Endodermal cell (in vitro differentiated cells): ENCODE measurements at regions not wholly inside any gene's neighbourhood (a gene's known extent, or its start where the extent isn't known, plus 50 kb on each side); places are given as distances from the start of the nearest gene placed in this dataset.

Experiments used
- DNase-seq: peaks from one replicate; pipeline ENCODE4 v3.0.0-alpha.2; 2017
- H3K27ac ChIP-seq: 2 replicates; pipeline ENCODE4 v1.5.1; 2013; ENCODE audit warnings: mild to moderate bottlenecking, low read depth, low read length, moderate library complexity
- H3K27me3 ChIP-seq: 2 replicates; pipeline ENCODE4 v1.6.1; 2013; ENCODE audit warnings: mild to moderate bottlenecking, low read length, moderate library complexity; ENCODE audit not compliant: insufficient read depth, control insufficient read depth, poor library complexity, severe bottlenecking
- H3K36me3 ChIP-seq: 2 replicates; pipeline ENCODE4 v1.7.0; 2013; ENCODE audit warnings: mild to moderate bottlenecking, low read length, moderate library complexity; ENCODE audit not compliant: control insufficient read depth, insufficient read depth
- H3K4me1 ChIP-seq: one replicate; pipeline ENCODE4 v1.7.0; 2013; ENCODE audit warnings: low read length; ENCODE audit not compliant: control insufficient read depth, insufficient read depth
- H3K4me3 ChIP-seq: 2 replicates; pipeline ENCODE4 v1.5.1; 2013; ENCODE audit warnings: mild to moderate bottlenecking, low read length, moderate library complexity
- H3K9ac ChIP-seq: 2 replicates; pipeline ENCODE4 v1.6.1; 2013; ENCODE audit warnings: mild to moderate bottlenecking, low read length, moderate library complexity; ENCODE audit not compliant: poor library complexity, severe bottlenecking; ENCODE audit errors: extremely low read depth
- H3K9me3 ChIP-seq: 2 replicates; pipeline ENCODE4 v1.6.1; 2013; ENCODE audit warnings: mild to moderate bottlenecking, low read length, moderate library complexity; ENCODE audit not compliant: control insufficient read depth
- H3K27ac Mint-ChIP-seq: 2 replicates; pipeline ENCODE4 v1.8.0; 2020; ENCODE audit warnings: mixed read lengths
- H3K27me3 Mint-ChIP-seq: 2 replicates; pipeline ENCODE4 v1.8.0; 2021; ENCODE audit warnings: mild to moderate bottlenecking, mixed read lengths; ENCODE audit not compliant: insufficient read depth
- H3K36me3 Mint-ChIP-seq: 2 replicates; pipeline ENCODE4 v1.8.0; 2020; ENCODE audit warnings: low read depth, mixed read lengths
- H3K4me1 Mint-ChIP-seq: 2 replicates; pipeline ENCODE4 v1.8.0; 2020; ENCODE audit warnings: mixed read lengths
- H3K4me3 Mint-ChIP-seq: 2 replicates; pipeline ENCODE4 v1.8.0; 2020; ENCODE audit warnings: mild to moderate bottlenecking, moderate library complexity, mixed read lengths
- H3K9me3 Mint-ChIP-seq: 2 replicates; pipeline ENCODE4 v1.8.0; 2020; ENCODE audit warnings: mild to moderate bottlenecking, mixed read lengths
- whole genome bisulfite sequencing, 2 experiments: methylation state at CpG; one replicate each; pipeline versions ENCODE4 v1.1.5 to v1.1.7; 2013; ENCODE audit warnings: missing lambda C conversion rate in 2 of 2, mixed read lengths in 1 of 2; ENCODE audit not compliant: insufficient coverage in 1 of 2, insufficient read length in 1 of 2; 5-methylcytosine and 5-hydroxymethylcytosine counted together
- TF ChIP-seq, protein P1 (sequence below): fragments of 200-600 bp; sonication (generic); conservative IDR thresholded peaks from 2 replicates; pipeline ENCODE4 v1.5.0; 2021; ENCODE audit warnings: antibody characterized with exemption, mild to moderate bottlenecking

DNA sequence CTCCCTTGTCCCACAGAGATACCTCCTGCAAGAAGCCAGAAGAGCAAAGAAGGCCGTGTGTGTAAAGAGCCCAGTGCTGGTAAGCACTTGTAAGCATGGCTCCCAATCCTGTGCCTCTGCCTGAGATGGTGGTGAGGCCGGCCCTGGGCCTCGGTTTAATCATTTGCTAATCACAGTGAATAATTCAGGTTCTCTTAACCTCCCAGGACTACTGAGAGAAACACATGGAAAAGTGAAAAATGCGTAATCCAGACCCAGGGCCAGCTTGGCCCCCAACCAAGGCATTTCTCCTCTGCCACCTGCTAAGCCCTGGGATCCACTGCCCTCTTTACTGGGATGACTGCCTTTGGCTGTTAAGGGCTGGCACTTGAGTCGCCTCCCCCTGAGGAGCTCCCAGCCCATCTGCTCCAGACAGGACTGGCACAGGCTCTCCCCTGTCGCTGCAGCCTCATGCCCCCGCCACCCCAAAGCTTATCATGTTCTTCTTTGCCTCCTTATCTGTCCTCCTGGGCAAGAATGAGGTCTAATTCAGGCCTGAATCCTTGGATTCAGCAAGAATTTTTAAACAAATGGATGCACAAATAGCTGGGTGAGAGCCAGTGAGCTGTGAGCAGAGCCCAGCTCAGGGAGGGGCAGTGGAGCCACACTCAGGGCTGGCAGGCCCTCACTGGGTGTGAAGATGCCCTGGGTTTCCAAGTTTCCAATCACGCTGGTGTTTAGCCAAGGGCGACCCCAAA is 193.9 kb upstream of the HS6ST1 start:
- Mint-ChIP-seq H3K4me3 (no peak overlapping the region), H3K4me1 (no peaks in the 10 kb centered on the region), H3K27me3 (peaks cover 2% of the 10 kb centered on the region), H3K9me3 (no peaks in the 10 kb centered on the region), H3K36me3 (no peaks in the 10 kb centered on the region), H3K27ac (no peak overlapping the region)
- no peaks in the 10 kb centered on the region for H3K9me3 ChIP-seq
- no peaks in the 10 kb centered on the region for H3K27me3 ChIP-seq
- no peak overlapping the region for H3K27ac ChIP-seq
- 90 to 92% methylated on average over 4 to 9 of the region's 9 CpGs for WGBS, 2 experiments
- no peak overlapping the region for H3K4me3 ChIP-seq
- no peaks in the 10 kb centered on the region for H3K36me3 ChIP-seq
- no peak for DNase-seq
- TF ChIP-seq, protein P1, sequence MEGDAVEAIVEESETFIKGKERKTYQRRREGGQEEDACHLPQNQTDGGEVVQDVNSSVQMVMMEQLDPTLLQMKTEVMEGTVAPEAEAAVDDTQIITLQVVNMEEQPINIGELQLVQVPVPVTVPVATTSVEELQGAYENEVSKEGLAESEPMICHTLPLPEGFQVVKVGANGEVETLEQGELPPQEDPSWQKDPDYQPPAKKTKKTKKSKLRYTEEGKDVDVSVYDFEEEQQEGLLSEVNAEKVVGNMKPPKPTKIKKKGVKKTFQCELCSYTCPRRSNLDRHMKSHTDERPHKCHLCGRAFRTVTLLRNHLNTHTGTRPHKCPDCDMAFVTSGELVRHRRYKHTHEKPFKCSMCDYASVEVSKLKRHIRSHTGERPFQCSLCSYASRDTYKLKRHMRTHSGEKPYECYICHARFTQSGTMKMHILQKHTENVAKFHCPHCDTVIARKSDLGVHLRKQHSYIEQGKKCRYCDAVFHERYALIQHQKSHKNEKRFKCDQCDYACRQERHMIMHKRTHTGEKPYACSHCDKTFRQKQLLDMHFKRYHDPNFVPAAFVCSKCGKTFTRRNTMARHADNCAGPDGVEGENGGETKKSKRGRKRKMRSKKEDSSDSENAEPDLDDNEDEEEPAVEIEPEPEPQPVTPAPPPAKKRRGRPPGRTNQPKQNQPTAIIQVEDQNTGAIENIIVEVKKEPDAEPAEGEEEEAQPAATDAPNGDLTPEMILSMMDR = no peak
- no peaks in the 10 kb centered on the region for H3K4me1 ChIP-seq
- no peak overlapping the region for H3K9ac ChIP-seq

DNA sequence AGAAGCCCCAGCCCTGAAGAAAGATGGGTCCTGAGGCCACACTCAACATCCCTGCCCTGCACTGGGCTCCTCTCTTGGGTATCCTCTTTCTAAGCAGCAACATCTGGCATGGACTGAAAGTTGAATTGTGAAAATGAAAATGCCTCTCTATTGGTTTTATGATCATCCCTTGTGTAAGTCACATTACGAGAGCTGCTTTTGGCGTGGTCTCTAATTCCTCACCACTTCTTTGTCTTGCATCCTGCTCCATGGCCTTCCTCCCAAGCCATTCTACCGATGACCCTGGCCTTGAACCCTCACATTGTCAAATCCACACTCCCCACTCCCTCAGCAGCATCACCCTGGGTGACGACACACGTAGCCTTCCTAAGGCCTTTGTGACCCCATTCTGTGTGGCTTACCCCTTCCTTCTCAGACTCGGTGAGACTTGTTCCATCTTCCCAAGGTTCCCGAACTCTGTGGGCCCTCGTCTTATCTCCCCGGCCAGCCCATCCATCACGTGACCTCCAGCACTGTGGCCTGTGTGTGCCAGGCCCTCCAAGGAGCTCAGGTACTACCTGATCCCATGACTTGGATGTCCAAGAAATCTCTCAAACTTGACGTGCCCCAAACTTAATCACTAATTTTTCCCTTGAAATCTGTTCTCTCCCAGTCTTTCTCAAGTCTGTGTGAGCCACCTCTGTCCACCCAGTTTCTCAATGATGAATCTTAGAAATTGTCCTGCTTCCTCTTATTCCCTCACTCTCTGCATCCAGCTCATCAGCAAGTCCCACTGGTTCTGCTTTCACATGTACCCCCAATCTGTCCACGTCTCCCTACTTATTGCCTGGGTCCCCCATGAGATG is 194.7 kb upstream of the HS6ST1 start:
- H3K4me3 ChIP-seq = no peak overlapping the region
- H3K27me3 ChIP-seq = no peaks in the 10 kb centered on the region
- no peaks in the 10 kb centered on the region for H3K9me3 ChIP-seq
- no peak overlapping the region for H3K4me3 Mint-ChIP-seq
- no peak overlapping the region for H3K27ac Mint-ChIP-seq
- no peak overlapping the region for H3K9ac ChIP-seq
- H3K9me3 Mint-ChIP-seq = no peaks in the 10 kb centered on the region
- peaks cover 3% of the 10 kb centered on the region for H3K4me1 Mint-ChIP-seq
- H3K36me3 ChIP-seq = no peaks in the 10 kb centered on the region
- no peaks in the 10 kb centered on the region for H3K4me1 ChIP-seq
- WGBS, 2 experiments = 86 to 95% methylated on average over 11 to 12 of the region's 12 CpGs
- no peaks in the 10 kb centered on the region for H3K27me3 Mint-ChIP-seq
- no peaks in the 10 kb centered on the region for H3K36me3 Mint-ChIP-seq
- no peak overlapping the region for H3K27ac ChIP-seq
- DNase-seq = no peak
- TF ChIP-seq, protein P1 = no peak

DNA sequence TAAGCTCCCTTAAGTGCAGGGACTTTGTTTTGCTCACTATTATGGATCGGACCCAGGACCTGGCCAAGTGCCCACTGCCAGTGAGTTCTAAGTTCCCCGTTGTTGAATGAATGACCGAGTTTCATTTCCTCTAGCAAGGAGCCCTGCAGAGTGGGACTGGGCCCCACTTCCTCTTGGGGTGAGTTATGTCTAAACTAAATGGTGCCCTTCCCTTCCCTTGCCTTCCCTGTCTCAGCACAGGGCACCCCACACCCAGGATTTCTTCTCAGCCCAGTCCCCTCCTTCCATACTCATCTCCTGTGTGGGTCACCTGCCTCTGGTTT is 195.3 kb upstream of the HS6ST1 start:
- Mint-ChIP-seq H3K27ac (no peak overlapping the region), H3K4me3 (no peak overlapping the region), H3K27me3 (no peaks in the 10 kb centered on the region), H3K4me1 (peaks cover 8% of the 10 kb centered on the region), H3K36me3 (no peaks in the 10 kb centered on the region), H3K9me3 (no peaks in the 10 kb centered on the region)
- Histone ChIP-seq H3K27me3 (no peaks in the 10 kb centered on the region), H3K4me1 (no peaks in the 10 kb centered on the region), H3K27ac (no peak overlapping the region), H3K9me3 (no peaks in the 10 kb centered on the region), H3K4me3 (no peak overlapping the region), H3K36me3 (no peaks in the 10 kb centered on the region), H3K9ac (no peak overlapping the region)
- no peak for DNase-seq
- WGBS, 2 experiments = 89 to 100% methylated on average over 2 to 3 of the region's 3 CpGs
- TF ChIP-seq, protein P1 = no peak
